ENCODE measurements at regions not wholly inside any gene's neighbourhood (a gene's known extent, or its start where the extent isn't known, plus 50 kb on each side); places are given as distances from the start of the nearest gene placed in this dataset.

DNA sequence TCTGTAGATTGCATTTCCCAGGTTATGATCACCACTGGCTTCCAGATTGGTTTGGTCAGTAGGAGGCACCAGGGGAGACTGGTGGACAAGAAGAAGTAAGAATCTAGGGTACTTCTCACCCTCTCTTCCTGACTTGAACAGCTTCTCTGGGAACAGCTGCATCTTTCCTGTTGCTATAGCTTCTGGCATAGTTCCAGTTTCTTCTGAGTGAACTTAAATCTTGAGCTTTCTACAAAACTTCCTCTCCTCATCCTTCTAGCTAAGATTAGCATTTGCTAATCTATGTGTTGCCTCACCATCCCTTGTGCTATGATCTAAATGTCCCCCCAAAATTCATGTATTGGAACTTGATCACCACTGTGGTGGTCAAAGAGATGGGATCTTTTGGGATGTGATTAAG is 724.6 kb downstream of the UTRN start:
- TF ChIP-seq, protein P1, sequence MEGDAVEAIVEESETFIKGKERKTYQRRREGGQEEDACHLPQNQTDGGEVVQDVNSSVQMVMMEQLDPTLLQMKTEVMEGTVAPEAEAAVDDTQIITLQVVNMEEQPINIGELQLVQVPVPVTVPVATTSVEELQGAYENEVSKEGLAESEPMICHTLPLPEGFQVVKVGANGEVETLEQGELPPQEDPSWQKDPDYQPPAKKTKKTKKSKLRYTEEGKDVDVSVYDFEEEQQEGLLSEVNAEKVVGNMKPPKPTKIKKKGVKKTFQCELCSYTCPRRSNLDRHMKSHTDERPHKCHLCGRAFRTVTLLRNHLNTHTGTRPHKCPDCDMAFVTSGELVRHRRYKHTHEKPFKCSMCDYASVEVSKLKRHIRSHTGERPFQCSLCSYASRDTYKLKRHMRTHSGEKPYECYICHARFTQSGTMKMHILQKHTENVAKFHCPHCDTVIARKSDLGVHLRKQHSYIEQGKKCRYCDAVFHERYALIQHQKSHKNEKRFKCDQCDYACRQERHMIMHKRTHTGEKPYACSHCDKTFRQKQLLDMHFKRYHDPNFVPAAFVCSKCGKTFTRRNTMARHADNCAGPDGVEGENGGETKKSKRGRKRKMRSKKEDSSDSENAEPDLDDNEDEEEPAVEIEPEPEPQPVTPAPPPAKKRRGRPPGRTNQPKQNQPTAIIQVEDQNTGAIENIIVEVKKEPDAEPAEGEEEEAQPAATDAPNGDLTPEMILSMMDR (IDR thresholded peaks at IDR 0.05) = no peak
- TF ChIP-seq POLR2A (IDR thresholded peaks at IDR 0.05) = no peak

Measured in vagina (tissue), 2 donors.